Stimulated activated CD4-positive, alpha-beta T cell treated with anti-CD3 and anti-CD28 coated beads, Interleukin-1b, Interleukin-23, amount 100 ng/mL, for 4 hours (primary cell): ENCODE measurements at regions not wholly inside any gene's neighbourhood (a gene's known extent, or its start where the extent isn't known, plus 50 kb on each side); places are given as distances from the start of the nearest gene placed in this dataset.

Source experiments
- DNase-seq, 2 donors: peaks; one replicate each; pipeline ENCODE4 v3.0.0-alpha.2; 2020; ENCODE audit warnings: low read depth in 2 of 2

DNA sequence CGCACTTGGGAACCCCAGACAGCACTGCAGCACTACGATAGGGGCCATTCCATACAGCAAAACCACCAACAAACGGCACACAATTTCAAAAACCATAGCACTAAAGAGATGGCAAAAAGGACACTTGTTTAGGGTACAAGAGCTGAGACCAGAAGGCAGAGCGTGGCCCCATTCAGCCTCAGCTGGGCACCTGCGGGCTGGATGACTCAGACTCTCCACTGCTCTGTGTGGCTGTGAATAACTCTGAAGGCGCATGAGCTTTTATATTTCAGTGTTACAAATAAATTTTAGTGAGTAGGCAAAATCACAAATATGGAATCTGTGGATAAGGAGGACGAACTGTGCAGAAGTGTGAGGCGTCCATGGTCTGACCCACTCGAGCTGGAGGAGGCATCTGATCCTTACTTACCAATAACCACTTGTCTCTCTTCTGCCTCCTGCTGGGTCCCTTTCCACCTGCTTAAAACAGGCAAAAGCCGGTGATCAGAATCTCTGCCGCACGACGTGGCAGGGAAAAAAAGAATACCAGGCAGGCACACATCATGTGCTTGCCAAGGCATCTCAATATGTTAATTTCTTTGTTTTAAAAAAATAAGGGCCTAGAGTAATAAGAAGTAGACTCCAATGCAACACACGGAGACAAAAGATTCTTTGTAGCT lies 325.7 kb downstream of the SHANK2 start:
- no peak for DNase-seq

DNA sequence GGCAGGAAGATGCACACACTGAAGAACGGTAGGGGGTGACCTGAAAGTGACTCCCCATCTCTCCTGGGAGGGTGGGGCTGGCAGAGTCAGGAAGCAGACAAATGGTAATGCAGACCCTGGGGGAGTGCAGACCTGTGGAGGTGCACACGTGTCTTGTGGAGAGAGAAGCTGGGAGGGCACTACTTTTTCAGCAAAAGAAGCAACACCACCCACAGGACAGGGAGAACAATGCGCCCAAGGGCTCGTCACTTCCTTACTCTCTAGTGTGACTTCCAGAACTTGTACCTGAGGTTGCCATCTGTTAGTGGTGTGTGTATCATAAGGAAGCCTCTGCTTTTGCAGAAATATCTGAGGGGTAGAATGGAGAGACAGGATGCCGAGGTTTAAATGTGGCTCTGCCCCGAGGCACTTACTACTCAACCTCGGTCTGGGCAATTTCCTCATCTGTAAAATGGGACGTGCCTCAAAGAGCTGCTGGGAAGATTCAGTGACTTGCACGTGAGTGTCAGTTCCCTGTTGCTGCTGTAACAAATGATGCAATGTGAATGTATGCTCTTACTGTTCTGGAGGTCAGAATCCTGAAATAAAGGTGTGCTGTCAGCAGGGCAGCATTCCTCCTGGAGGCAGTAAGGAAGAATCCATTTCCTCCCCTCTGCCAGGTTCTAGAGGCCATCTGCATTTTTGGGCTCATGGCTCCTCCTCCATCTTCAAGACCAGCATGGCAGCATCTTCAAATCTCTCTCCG lies 323.4 kb downstream of the SHANK2 start:
- no peak for DNase-seq

DNA sequence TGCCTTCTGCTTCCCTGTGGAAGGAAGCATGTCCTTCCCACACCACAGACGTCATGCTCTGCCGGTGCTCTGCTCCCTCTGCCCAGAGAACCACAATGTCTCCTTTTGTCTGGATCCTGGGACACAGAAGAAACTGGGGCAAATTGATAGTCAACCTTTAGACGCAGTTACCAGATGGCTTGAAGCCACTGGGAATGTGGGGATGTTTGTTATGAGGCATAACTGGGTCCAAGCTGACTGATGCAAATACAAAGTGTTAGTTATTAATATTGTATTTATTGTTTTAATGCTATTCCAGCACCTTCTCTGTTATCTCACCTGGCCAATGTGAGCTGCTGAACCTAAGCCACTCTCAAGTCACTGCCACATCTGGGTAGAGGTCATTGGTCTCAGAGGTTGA lies 322.2 kb downstream of the SHANK2 start:
- no peak for DNase-seq

DNA sequence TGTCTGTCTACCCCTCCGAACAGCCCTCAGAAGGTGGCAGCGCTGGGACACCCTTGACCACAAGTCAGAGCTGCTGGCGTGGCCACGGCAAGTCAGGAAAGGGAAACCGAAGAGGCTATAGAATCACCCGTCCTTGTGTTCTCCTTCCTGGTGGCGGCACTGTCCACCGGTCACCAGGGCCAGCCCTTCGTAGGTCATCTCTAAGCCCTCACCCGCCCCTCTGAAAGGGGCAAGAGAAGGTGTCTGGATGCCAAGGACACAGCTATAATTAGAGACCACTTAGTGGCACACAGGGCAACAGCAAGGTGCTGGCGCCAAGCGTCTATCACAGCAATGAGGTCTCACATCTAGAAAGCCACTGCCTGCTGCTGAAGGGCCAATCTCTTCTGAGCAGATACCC lies 320.9 kb downstream of the SHANK2 start:
- no peak for DNase-seq

DNA sequence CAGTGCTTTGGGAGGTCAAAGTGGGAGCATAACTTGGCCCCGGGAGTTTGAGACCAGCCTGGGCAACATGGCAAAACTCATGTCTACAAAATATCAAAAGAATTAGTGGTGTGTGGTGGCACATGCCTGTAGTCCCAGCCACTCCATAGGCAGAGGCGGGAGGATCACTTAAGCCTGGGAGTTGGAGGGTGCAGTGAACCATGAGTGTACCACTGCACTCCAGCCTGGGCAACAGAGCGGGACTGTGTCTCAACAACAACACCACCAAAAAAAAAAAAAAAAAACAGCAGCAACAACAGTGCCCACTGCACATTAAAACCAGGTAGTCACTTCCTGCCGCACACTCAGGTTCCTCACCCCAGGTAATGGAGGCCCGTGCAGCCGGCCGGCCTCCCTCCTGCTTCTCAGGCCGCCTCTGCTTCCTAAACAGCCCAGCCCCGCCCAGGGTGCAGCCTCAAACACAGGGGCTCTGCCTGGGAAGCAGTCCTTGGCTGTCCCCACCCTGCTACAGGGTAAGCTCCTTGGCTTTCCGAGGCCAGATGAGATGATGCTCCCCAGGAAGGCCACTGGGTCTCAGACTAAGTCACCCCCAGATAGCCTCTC lies 318.3 kb downstream of the SHANK2 start:
- no peak for DNase-seq

- no peak for DNase-seq
Observed at GRCh38 chr11:70935006-70935768, 317.2 kb downstream of the SHANK2 start.

DNA sequence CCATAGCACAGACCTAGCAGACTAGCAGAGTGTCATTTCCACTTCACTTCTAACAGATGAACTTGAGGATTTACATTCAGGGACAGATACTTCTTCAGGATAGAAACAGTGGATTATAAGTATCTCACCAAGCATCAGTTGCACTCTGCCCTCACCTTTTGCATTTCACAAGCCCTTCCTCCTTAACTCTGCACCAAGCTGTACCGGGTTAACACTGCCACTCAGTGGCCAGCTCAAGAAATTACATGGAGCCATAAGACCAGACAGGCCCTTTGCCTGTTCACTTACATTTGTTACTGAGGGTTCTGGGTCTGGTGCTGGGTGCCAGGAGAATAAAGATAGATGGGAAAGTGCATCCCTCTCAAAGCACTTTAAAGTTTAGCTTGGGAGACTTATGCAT lies 309.8 kb downstream of the SHANK2 start:
- no peak for DNase-seq

DNA sequence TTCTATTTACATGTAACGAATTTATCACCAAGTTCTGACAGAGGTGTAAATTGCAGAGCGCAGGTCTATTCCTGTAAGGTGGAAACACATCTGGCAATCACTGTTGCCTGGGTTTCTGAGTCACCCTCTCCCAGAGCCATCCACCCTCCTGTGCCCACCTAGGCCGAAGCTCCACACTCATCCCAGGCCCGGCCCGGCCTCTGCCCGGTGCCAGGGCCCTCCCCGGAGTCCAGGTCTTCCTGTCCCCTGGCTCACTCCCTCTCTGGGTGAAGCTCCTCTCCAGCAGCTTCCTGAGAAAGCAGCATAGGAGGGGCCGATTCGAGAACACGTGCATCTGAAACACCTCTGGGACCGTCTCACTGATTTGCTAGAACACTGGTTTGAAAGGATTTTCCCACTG lies 308.2 kb downstream of the SHANK2 start:
- DNase-seq, result no peak

GRCh38 chr11:70944636-70945035 lies 307.7 kb downstream of the SHANK2 start:
- no peak for DNase-seq

DNA sequence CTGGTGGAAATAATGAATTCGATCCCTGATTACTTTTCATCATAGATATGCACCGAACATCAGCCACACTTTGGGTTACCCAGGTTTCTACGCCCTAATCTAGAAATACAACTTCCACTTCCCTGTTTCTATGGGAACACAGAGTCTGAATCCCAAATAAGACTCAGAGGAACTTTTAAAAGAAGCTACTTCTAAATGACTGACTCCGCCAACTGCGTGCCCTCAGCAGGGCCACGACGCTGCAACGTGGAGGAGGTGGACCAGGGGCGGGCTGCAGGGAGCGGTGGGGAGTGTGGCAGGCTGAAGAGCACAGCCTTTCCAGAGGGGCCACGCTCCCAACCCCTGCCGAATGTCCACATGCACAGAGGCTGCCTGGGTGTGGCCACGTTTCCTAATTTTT lies 304.0 kb downstream of the SHANK2 start:
- no peak for DNase-seq

DNA sequence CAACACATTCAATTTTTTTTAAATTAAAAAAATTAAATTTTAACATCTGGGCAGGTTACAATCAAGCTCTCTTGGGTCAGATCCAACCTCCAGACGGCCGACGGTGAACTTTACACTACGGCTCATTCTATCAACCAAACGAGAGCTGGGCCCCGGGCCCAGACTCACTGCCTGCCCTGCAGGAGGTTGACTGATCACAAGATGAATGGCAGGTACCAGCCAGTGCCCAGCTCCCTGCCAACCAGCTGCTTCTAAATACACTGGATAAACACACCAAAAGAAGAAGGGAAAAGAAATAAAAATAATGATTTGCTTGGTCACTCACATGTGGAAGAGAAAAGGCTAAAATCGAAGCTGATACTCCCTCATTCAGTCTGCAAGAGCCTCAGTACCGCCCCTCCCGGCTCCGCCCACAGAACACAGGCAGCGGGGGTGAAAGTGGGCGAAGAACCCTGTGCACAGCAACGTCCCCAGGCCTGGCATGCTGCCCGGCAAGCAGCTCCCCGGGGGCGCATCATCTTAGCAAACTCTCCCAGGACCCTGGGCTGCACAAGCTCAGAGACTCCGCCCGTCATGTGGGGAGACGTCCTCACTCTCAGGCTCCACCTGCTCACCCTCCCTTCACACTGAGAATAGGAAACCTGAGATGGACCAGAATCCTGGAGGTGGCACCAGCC lies 303.4 kb downstream of the SHANK2 start:
- no peak for DNase-seq

- DNase-seq, result no peak
Observed at GRCh38 chr11:70951139-70951804, 301.1 kb downstream of the SHANK2 start.

DNA sequence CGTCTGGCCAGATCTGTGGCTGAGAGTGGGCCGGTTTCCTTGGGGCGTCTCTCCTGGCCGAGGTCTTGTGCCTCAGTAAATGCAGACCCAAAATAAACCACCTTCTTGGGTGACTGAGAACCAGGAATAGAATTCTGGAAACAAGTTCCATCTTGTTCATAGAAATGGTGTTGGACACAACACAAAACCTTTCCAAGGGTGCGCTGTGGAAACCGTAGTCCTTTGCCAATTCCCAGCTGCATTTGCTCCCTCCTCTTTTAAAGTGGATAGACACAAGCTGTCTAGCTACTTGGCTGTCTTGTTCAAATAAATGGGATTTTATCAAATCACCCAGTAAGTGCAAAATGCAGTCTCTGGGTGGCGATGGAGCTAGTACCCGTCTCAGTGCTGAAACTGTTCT lies 300.2 kb downstream of the SHANK2 start:
- no peak for DNase-seq

DNA sequence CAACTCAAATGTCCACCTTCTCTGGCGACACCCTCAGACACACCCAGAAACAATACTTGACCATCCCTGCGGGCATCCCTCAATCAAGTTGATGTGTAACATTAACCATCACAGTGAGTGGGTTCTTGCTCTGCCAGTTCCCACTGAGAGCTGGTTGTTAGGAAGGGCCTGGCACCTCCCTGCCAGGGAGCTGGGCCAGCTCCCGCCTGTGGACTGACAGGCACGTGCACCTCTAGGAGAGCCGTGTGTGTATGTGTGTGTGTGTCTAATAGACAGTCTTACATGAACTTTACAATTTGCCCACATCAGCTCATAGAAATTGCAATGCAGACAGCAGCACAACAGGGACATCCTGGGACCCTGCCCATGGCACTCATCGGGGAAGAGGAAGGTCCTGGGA lies 298.7 kb downstream of the SHANK2 start:
- DNase-seq, result no peak

- DNase-seq, result no peak
Observed at GRCh38 chr11:70954471-70954870, 297.9 kb downstream of the SHANK2 start.
